IMR-90 (cell line): ENCODE measurements at regions not wholly inside any gene's neighbourhood (a gene's known extent, or its start where the extent isn't known, plus 50 kb on each side); places are given as distances from the start of the nearest gene placed in this dataset.

Experiments
- ATAC-seq: fragments of 200-7000 bp; cut with Tn5 transposase; 2 replicates; pipeline ENCODE4 v1.9.1; 2020; ENCODE audit warnings: low read depth, mild to moderate bottlenecking, moderate library complexity
- BruUV-seq: library from RNA; stranded (reverse); fragments of 400-500 nt; replicated peaks from 2 replicates; lab custom pipeline; 2021; lab: Mats Ljungman, UMichigan
- CTCF ChIA-PET: fragments of 300-600 bp; formaldehyde crosslinking; extraction: SDS; loops from one replicate; lab custom pipeline; 2021; ENCODE audit warnings: antibody characterized with exemption; lab: Yijun Ruan, JAX
- POLR2A ChIA-PET: fragments of 300-600 bp; sonication (Branson Sonifier 250); formaldehyde crosslinking; loops from one replicate; lab custom pipeline; 2022; ENCODE audit warnings: antibody characterized with exemption; ENCODE audit not compliant: unreplicated experiment; lab: Charles Lee
- DNase-seq: peaks from one replicate; pipeline ENCODE4 v3.0.0; 2013
- H2AFZ ChIP-seq: replicated peaks from 2 replicates; pipeline ENCODE3; 2013; ENCODE audit warnings: low read length, mild to moderate bottlenecking; ENCODE audit not compliant: poor library complexity
- H2AK5ac ChIP-seq: 2 replicates; pipeline ENCODE4 v1.6.1; 2013; ENCODE audit warnings: low read depth, low read length, inconsistent platforms
- H2AK9ac ChIP-seq: replicated peaks from 2 replicates; pipeline ENCODE3; 2013; ENCODE audit warnings: mild to moderate bottlenecking, low read depth, low read length, moderate library complexity; ENCODE audit not compliant: poor library complexity
- H2BK120ac ChIP-seq: 2 replicates; pipeline ENCODE4 v1.6.1; 2013; ENCODE audit warnings: low read depth, low read length, inconsistent platforms
- H2BK15ac ChIP-seq: 3 replicates; pipeline ENCODE4 v1.6.1; 2013; ENCODE audit warnings: low read depth, low read length, inconsistent platforms
- H2BK20ac ChIP-seq: 2 replicates; pipeline ENCODE4 v1.6.1; 2013; ENCODE audit warnings: low read depth, mild to moderate bottlenecking, inconsistent platforms, low read length, moderate library complexity
- H2BK5ac ChIP-seq: 2 replicates; pipeline ENCODE4 v1.6.1; 2013; ENCODE audit warnings: mild to moderate bottlenecking, low read depth, low read length, inconsistent platforms; ENCODE audit not compliant: poor library complexity, severe bottlenecking
- H3K14ac ChIP-seq: replicated peaks from 2 replicates; pipeline ENCODE4 v1.6.1; 2013; ENCODE audit warnings: low read depth, low read length, inconsistent platforms
- H3K18ac ChIP-seq: 2 replicates; pipeline ENCODE4 v1.6.1; 2013; ENCODE audit warnings: low read depth, low read length, control low read depth
- H3K23ac ChIP-seq: 2 replicates; pipeline ENCODE4 v1.6.1; 2013; ENCODE audit warnings: low read depth, low read length, inconsistent platforms
- H3K27ac ChIP-seq: 2 replicates; pipeline ENCODE4 v1.5.1; 2013; ENCODE audit warnings: mild to moderate bottlenecking, control low read depth, low read length; ENCODE audit not compliant: insufficient read depth
- H3K27me3 ChIP-seq: 2 replicates; pipeline ENCODE4 v1.6.1; 2013; ENCODE audit warnings: low read length; ENCODE audit not compliant: control insufficient read depth, insufficient read depth
- H3K36me3 ChIP-seq: 2 replicates; pipeline ENCODE4 v1.6.1; 2013; ENCODE audit warnings: low read length, mixed read lengths; ENCODE audit not compliant: control insufficient read depth, insufficient read depth
- H3K4ac ChIP-seq: 2 replicates; pipeline ENCODE4 v1.6.1; 2013; ENCODE audit warnings: low read depth, low read length, inconsistent platforms
- H3K4me1 ChIP-seq: 2 replicates; pipeline ENCODE4 v1.6.1; 2013; ENCODE audit warnings: low read length, mixed read lengths; ENCODE audit not compliant: control insufficient read depth, insufficient read depth
- H3K4me2 ChIP-seq: 2 replicates; pipeline ENCODE4 v1.6.1; 2013; ENCODE audit warnings: low read depth, mild to moderate bottlenecking, control low read depth, low read length, moderate library complexity
- H3K4me3 ChIP-seq: 2 replicates; pipeline ENCODE4 v1.5.1; 2013; ENCODE audit warnings: low read depth, mild to moderate bottlenecking, control low read depth, low read length, moderate library complexity; ENCODE audit not compliant: insufficient read depth
- H3K56ac ChIP-seq: 2 replicates; pipeline ENCODE4 v1.6.1; 2013; ENCODE audit warnings: low read length, inconsistent platforms; ENCODE audit not compliant: insufficient read depth; ENCODE audit errors: extremely low read depth
- H3K79me1 ChIP-seq, 2 experiments: 2 replicates each; pipeline ENCODE4 v1.6.1; 2013; ENCODE audit warnings: low read length in 2 of 2, inconsistent platforms in 1 of 2, low read depth in 1 of 2
- H3K9ac ChIP-seq: 2 replicates; pipeline ENCODE4 v1.6.1; 2013; ENCODE audit warnings: low read depth, low read length, control low read depth
- H3K9me1 ChIP-seq: 2 replicates; pipeline ENCODE4 v1.6.1; 2013; ENCODE audit warnings: low read length, inconsistent platforms; ENCODE audit not compliant: insufficient read depth
- H3K9me3 ChIP-seq: 2 replicates; pipeline ENCODE4 v1.6.1; 2013; ENCODE audit warnings: low read length; ENCODE audit not compliant: control insufficient read depth, insufficient read depth
- H4K20me1 ChIP-seq: 2 replicates; pipeline ENCODE4 v1.6.1; 2013; ENCODE audit warnings: low read length, inconsistent platforms; ENCODE audit not compliant: insufficient read depth
- H4K5ac ChIP-seq: 2 replicates; pipeline ENCODE4 v1.6.1; 2013; ENCODE audit warnings: mild to moderate bottlenecking, low read depth, low read length, control low read depth
- H4K8ac ChIP-seq, 2 experiments: 2 replicates each; pipeline ENCODE4 v1.6.1; 2013; ENCODE audit warnings: low read depth in 2 of 2, low read length in 2 of 2, control low read depth in 1 of 2, inconsistent platforms in 1 of 2
- H4K91ac ChIP-seq: 2 replicates; pipeline ENCODE4 v1.6.1; 2013; ENCODE audit warnings: low read depth, low read length, inconsistent platforms; ENCODE audit not compliant: insufficient read depth
- BHLHE40 ChIP-seq: fragments of 150-350 bp; IDR thresholded peaks from 2 replicates; pipeline ENCODE4 v1.6.1; 2016; ENCODE audit warnings: mild to moderate bottlenecking, low read depth, low read length
- CEBPB ChIP-seq: IDR thresholded peaks from 2 replicates; pipeline ENCODE4 v1.6.1; 2012; ENCODE audit warnings: low read depth, low read length, improper control_type of control experiment
- CHD1 ChIP-seq: IDR thresholded peaks from 2 replicates; pipeline ENCODE4 v1.6.1; 2012; ENCODE audit warnings: low read depth, low read length, improper control_type of control experiment
- FOS ChIP-seq: fragments of 150-350 bp; IDR thresholded peaks from 2 replicates; pipeline ENCODE4 v1.6.1; 2016; ENCODE audit warnings: low read depth, low read length
- MAFK ChIP-seq: IDR thresholded peaks from 2 replicates; pipeline ENCODE4 v1.6.1; 2012; ENCODE audit warnings: low read depth, low read length, improper control_type of control experiment
- MAZ ChIP-seq: IDR thresholded peaks from 2 replicates; pipeline ENCODE4 v1.6.1; 2012; ENCODE audit warnings: low read depth, mild to moderate bottlenecking, low read length, improper control_type of control experiment, moderate library complexity, borderline replicate concordance
- MXI1 ChIP-seq: IDR thresholded peaks from 2 replicates; pipeline ENCODE4 v1.6.1; 2012; ENCODE audit warnings: low read depth, mild to moderate bottlenecking, low read length, moderate library complexity, borderline replicate concordance
- NFE2L2 ChIP-seq: fragments of 150-350 bp; IDR thresholded peaks from 2 replicates; pipeline ENCODE4 v1.6.1; 2016; ENCODE audit warnings: low read depth, mild to moderate bottlenecking, low read length
- POLR2A ChIP-seq: IDR thresholded peaks from 2 replicates; pipeline ENCODE4 v1.6.1; 2012; ENCODE audit warnings: mild to moderate bottlenecking, low read depth, low read length
- RAD21 ChIP-seq: IDR thresholded peaks from 2 replicates; pipeline ENCODE4 v1.6.1; 2012; ENCODE audit warnings: low read length, improper control_type of control experiment
- RCOR1 ChIP-seq: IDR thresholded peaks from 2 replicates; pipeline ENCODE4 v1.6.1; 2012; ENCODE audit warnings: mild to moderate bottlenecking, low read length, improper control_type of control experiment; ENCODE audit not compliant: insufficient replicate concordance
- RFX5 ChIP-seq: IDR thresholded peaks from 2 replicates; pipeline ENCODE4 v1.8.0; 2012; ENCODE audit warnings: low read depth, mild to moderate bottlenecking, low read length, moderate library complexity
- SMC3 ChIP-seq: fragments of 150-350 bp; IDR thresholded peaks from 2 replicates; pipeline ENCODE4 v1.6.1; 2016; ENCODE audit warnings: low read depth, mild to moderate bottlenecking, antibody characterized with exemption, low read length, moderate library complexity
- WGBS, 2 experiments: methylation state at CpG; one replicate each; pipeline versions ENCODE4 v1.1.5 to v1.1.7; 2013; ENCODE audit warnings: missing lambda C conversion rate in 2 of 2; ENCODE audit not compliant: insufficient read length in 1 of 2; ENCODE audit errors: extremely low coverage in 2 of 2; 5-methylcytosine and 5-hydroxymethylcytosine counted together
- dilution Hi-C: fragments of 300-500 bp; cut with HindIII; formaldehyde crosslinking; loops from one replicate; pipeline ENCODE4 v1.14.3; 2018; ENCODE audit warnings: low sequenced_read_pairs; ENCODE audit not compliant: unreplicated experiment
- in situ Hi-C: fragments of 300-500 bp; cut with MboI; formaldehyde crosslinking; loops from 3 replicates; pipeline ENCODE4 v1.14.3; 2019; ENCODE audit warnings: low sequenced_read_pairs, inconsistent platforms, mixed read lengths
- intact Hi-C: fragments of 100-400 bp; cut with micrococcal nuclease; formaldehyde crosslinking; loops from 2 replicates; pipeline ENCODE4 v1.10.0; 2022
- TF ChIP-seq, protein P1 (sequence below): fragments of 150-350 bp; IDR thresholded peaks from 2 replicates; pipeline ENCODE4 v1.6.1; 2016; ENCODE audit warnings: low read depth, mild to moderate bottlenecking, low read length, moderate library complexity, borderline replicate concordance
- TF ChIP-seq, protein P2 (sequence below): conservative IDR thresholded peaks from 2 replicates; pipeline ENCODE4 v1.5.1; 2012; ENCODE audit warnings: mild to moderate bottlenecking, low read depth, low read length, improper control_type of control experiment
- TF ChIP-seq, protein P3 (sequence below): fragments of 150-350 bp; IDR thresholded peaks from 2 replicates; pipeline ENCODE4 v1.6.1; 2017; ENCODE audit warnings: mild to moderate bottlenecking, antibody characterized with exemption, low read length, low read depth

DNA sequence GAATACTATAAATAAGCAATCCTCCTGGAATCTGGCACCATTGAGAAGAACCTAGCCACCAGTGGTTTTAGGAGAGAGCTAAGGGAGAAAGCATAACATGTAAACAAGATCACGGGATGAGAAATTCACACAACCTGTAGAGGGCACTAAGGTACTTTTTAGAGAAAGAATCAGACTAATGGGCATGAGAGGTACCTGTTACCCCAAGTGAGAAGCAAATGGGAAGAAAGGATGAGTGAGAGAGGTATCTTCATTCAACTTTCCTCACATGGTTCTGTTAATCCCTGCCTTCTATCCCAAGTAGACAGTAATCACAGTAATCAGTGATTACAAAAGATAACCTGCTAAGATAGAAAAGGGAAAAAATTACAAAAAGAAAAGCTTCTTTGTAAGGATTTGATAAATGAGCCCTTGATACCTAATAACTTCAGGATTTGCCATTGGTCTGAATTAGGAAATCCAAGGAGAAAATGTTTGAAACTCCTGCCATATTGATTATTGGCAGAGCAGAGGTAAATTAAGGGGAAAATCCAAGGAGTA, 251.1 kb upstream of the ADGRL2 start:
- Histone ChIP-seq H2BK20ac (no peak overlapping the region), H4K5ac (no peak overlapping the region), H3K9me1 (no peaks in the 10 kb centered on the region), H3K27me3 (no peaks in the 10 kb centered on the region), H3K18ac (no peak overlapping the region), H4K8ac (no peak overlapping the region), H3K4me1 (no peaks in the 10 kb centered on the region), H4K20me1 (no peaks in the 10 kb centered on the region), H3K4me3 (no peak overlapping the region), H2AK5ac (no peak overlapping the region), H3K14ac (no peak overlapping the region), H3K4me2 (no peak overlapping the region), H3K9ac (no peak overlapping the region), H3K23ac (no peak overlapping the region), H3K4ac (no peak overlapping the region), H3K79me1 (no peaks in the 10 kb centered on the region), H3K36me3 (no peaks in the 10 kb centered on the region), H2AK9ac (no peak overlapping the region), H2BK15ac (no peak overlapping the region), H3K9me3 (no peaks in the 10 kb centered on the region), H4K91ac (no peak overlapping the region), H2AFZ (no peak overlapping the region), H3K56ac (no peak overlapping the region), H2BK5ac (no peak overlapping the region), H2BK120ac (no peak overlapping the region), H3K27ac (no peak overlapping the region)
- in situ Hi-C loops (loop anchor here (10.0 kb wide), 1 partner anchor 205 kb away; no protein-coding TSS in a partner anchor), intact Hi-C loops (loop anchor here (1.0 to 2.0 kb wide), 3 partner anchors 211 to 401 kb away; partner anchors contain the start of gene ADGRL2), dilution Hi-C loops (no loop called here)
- no peak for TF ChIP-seq RCOR1
- no peak for TF ChIP-seq RFX5
- TF ChIP-seq CHD1: no peak
- TF ChIP-seq MXI1: no peak
- TF ChIP-seq MAFK: no peak
- TF ChIP-seq, protein P1, sequence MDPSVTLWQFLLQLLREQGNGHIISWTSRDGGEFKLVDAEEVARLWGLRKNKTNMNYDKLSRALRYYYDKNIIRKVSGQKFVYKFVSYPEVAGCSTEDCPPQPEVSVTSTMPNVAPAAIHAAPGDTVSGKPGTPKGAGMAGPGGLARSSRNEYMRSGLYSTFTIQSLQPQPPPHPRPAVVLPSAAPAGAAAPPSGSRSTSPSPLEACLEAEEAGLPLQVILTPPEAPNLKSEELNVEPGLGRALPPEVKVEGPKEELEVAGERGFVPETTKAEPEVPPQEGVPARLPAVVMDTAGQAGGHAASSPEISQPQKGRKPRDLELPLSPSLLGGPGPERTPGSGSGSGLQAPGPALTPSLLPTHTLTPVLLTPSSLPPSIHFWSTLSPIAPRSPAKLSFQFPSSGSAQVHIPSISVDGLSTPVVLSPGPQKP: no peak
- peak; percentile 47 for TF ChIP-seq SMC3
- no peak for TF ChIP-seq CEBPB
- TF ChIP-seq, protein P2, sequence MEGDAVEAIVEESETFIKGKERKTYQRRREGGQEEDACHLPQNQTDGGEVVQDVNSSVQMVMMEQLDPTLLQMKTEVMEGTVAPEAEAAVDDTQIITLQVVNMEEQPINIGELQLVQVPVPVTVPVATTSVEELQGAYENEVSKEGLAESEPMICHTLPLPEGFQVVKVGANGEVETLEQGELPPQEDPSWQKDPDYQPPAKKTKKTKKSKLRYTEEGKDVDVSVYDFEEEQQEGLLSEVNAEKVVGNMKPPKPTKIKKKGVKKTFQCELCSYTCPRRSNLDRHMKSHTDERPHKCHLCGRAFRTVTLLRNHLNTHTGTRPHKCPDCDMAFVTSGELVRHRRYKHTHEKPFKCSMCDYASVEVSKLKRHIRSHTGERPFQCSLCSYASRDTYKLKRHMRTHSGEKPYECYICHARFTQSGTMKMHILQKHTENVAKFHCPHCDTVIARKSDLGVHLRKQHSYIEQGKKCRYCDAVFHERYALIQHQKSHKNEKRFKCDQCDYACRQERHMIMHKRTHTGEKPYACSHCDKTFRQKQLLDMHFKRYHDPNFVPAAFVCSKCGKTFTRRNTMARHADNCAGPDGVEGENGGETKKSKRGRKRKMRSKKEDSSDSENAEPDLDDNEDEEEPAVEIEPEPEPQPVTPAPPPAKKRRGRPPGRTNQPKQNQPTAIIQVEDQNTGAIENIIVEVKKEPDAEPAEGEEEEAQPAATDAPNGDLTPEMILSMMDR: peak; percentile 65
- no peak for TF ChIP-seq MAZ
- peak; percentile 87 for TF ChIP-seq BHLHE40
- TF ChIP-seq FOS: no peak
- TF ChIP-seq, protein P3, sequence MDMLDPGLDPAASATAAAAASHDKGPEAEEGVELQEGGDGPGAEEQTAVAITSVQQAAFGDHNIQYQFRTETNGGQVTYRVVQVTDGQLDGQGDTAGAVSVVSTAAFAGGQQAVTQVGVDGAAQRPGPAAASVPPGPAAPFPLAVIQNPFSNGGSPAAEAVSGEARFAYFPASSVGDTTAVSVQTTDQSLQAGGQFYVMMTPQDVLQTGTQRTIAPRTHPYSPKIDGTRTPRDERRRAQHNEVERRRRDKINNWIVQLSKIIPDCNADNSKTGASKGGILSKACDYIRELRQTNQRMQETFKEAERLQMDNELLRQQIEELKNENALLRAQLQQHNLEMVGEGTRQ: no peak
- no peak for TF ChIP-seq POLR2A
- peak; percentile 77 for TF ChIP-seq RAD21
- TF ChIP-seq NFE2L2: no peak
- no TSS peak for BruUV-seq
- POLR2A ChIA-PET: interaction anchor here (0.6 kb wide), 1 partner anchor 235 kb away, joined by 12 read pairs; no protein-coding TSS in a partner anchor
- ATAC-seq (peak; percentile 82), DNase-seq (peak; percentile 52)
- CTCF ChIA-PET: interaction anchor here (0.6 to 1.3 kb wide), 8 partner anchors 9 to 250 kb away, joined by 3 to 8 read pairs (median 4); no protein-coding TSS in a partner anchor
- whole genome bisulfite sequencing, 2 experiments: no CpG with 5 or more reads among the region's 1 CpG
